OCI-LY7 (cell line): ENCODE measurements at regions not wholly inside any gene's neighbourhood (a gene's known extent, or its start where the extent isn't known, plus 50 kb on each side); places are given as distances from the start of the nearest gene placed in this dataset.
"Not testable (repeated sequence)": the region's sequence is repeated elsewhere in the genome, so short reads cannot be mapped to it uniquely, and the experiment has no call there.

ENCODE experiments used
- BruUV-seq: library from RNA; stranded (reverse); fragments of 400-500 nt; replicated peaks from 2 replicates; lab custom pipeline; 2021; lab: Mats Ljungman, UMichigan
- CTCF ChIA-PET: fragments of 300-600 bp; sonication (Branson Sonifier 250); formaldehyde crosslinking; loops from one replicate; lab custom pipeline; 2022; ENCODE audit warnings: antibody characterized with exemption; ENCODE audit not compliant: unreplicated experiment; lab: Charles Lee
- POLR2A ChIA-PET: fragments of 300-600 bp; sonication (Branson Sonifier 250); formaldehyde crosslinking; loops from one replicate; lab custom pipeline; 2022; ENCODE audit warnings: antibody characterized with exemption; lab: Charles Lee
- DNase-seq: peaks from one replicate; pipeline ENCODE4 v3.0.0-alpha.2; 2015; ENCODE audit warnings: low spot score
- H2AFZ ChIP-seq: fragments of 200-600 bp; sonication (generic), shearing (Covaris generic); 2 replicates; pipeline ENCODE4 v1.6.1; 2014; ENCODE audit warnings: mild to moderate bottlenecking, antibody characterized with exemption, low read length, moderate library complexity
- H3K27ac ChIP-seq: fragments of 200-600 bp; sonication (generic); 2 replicates; pipeline ENCODE4 v1.5.1; 2014; ENCODE audit warnings: mixed run types, low read depth, mild to moderate bottlenecking, moderate library complexity, low read length, inconsistent platforms; ENCODE audit not compliant: poor library complexity, severe bottlenecking
- H3K36me3 ChIP-seq: fragments of 200-600 bp; sonication (generic); 2 replicates; pipeline ENCODE4 v1.6.1; 2014; ENCODE audit warnings: mild to moderate bottlenecking, antibody characterized with exemption, low read length, moderate library complexity, mixed read lengths; ENCODE audit not compliant: insufficient read depth
- H3K4me1 ChIP-seq: fragments of 200-600 bp; sonication (generic); 2 replicates; pipeline ENCODE4 v1.5.1; 2014; ENCODE audit warnings: mild to moderate bottlenecking, low read length; ENCODE audit not compliant: insufficient read depth, poor library complexity, severe bottlenecking
- H3K4me2 ChIP-seq: fragments of 200-600 bp; sonication (generic); 2 replicates; pipeline ENCODE4 v1.6.1; 2014; ENCODE audit warnings: mild to moderate bottlenecking, low read length
- H3K4me3 ChIP-seq: fragments of 200-600 bp; sonication (generic); 2 replicates; pipeline ENCODE4 v1.5.1; 2014; ENCODE audit warnings: mild to moderate bottlenecking, low read depth, low read length; ENCODE audit not compliant: poor library complexity, severe bottlenecking
- H3K79me2 ChIP-seq: fragments of 200-600 bp; sonication (generic); 2 replicates; pipeline ENCODE4 v1.6.1; 2016; ENCODE audit warnings: low read depth, mild to moderate bottlenecking, low read length, moderate library complexity, mixed read lengths; ENCODE audit not compliant: insufficient read depth
- H3K9me2 ChIP-seq: fragments of 200-600 bp; sonication (generic); 2 replicates; pipeline ENCODE4 v1.6.1; 2016; ENCODE audit warnings: mild to moderate bottlenecking, low read length, mixed read lengths; ENCODE audit not compliant: insufficient read depth
- H3K9me3 ChIP-seq: fragments of 200-600 bp; sonication (generic); 2 replicates; pipeline ENCODE4 v1.6.1; 2014; ENCODE audit warnings: mild to moderate bottlenecking, mixed run types, low read length, mixed read lengths
- H4K20me1 ChIP-seq: fragments of 200-600 bp; sonication (generic); 2 replicates; pipeline ENCODE4 v1.6.1; 2014; ENCODE audit warnings: mild to moderate bottlenecking, antibody characterized with exemption, low read length, moderate library complexity, mixed read lengths; ENCODE audit not compliant: insufficient read depth
- EZH2phosphoT487 ChIP-seq: fragments of 200-600 bp; sonication (generic); IDR thresholded peaks from 2 replicates; pipeline ENCODE4 v1.6.1; 2018; ENCODE audit warnings: low read depth, borderline replicate concordance, mild to moderate bottlenecking, mixed run types, antibody characterized with exemption, low read length, moderate library complexity, mixed read lengths
- intact Hi-C: fragments of 100-400 bp; cut with micrococcal nuclease; formaldehyde crosslinking; loops from one replicate; pipeline ENCODE4 v1.10.0; 2022; ENCODE audit not compliant: unreplicated experiment
- TF ChIP-seq, protein P1 (sequence below): fragments of 200-600 bp; sonication (generic); conservative IDR thresholded peaks from 2 replicates; pipeline ENCODE4 v1.5.1; 2014; ENCODE audit warnings: mild to moderate bottlenecking, antibody characterized with exemption, low read length, moderate library complexity, mixed read lengths

DNA sequence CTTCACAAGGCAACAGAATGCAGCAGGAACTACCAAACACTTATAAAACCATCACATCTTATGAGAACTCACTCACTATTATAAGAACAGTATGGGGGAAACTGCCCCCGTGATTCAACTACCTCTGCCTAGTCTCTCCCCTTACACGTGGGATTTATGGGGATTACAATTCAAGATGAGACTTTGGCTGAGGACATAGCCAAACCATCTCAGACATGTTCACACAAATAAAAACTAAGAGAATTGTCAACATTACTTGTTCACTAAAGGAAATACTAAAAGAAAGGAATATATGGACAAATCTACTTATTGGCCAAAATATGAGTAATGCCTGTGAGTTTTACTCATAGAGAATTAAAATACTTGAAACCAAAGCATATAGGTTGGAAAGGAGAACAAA lies 505.1 kb downstream of the IGSF11 start:
- POLR2A ChIA-PET, result no interaction called here
- Histone ChIP-seq H3K9me3 (no peaks in the 10 kb centered on the region), H3K27ac (no peak overlapping the region), H3K9me2 (no peaks in the 10 kb centered on the region), H3K36me3 (no peaks in the 10 kb centered on the region), H3K4me2 (no peak overlapping the region), H3K4me3 (no peak overlapping the region), H3K79me2 (no peaks in the 10 kb centered on the region), H3K4me1 (no peaks in the 10 kb centered on the region), H2AFZ (no peak overlapping the region), H4K20me1 (no peaks in the 10 kb centered on the region)
- no TSS peak for BruUV-seq
- no peak for TF ChIP-seq EZH2phosphoT487
- TF ChIP-seq, protein P1, sequence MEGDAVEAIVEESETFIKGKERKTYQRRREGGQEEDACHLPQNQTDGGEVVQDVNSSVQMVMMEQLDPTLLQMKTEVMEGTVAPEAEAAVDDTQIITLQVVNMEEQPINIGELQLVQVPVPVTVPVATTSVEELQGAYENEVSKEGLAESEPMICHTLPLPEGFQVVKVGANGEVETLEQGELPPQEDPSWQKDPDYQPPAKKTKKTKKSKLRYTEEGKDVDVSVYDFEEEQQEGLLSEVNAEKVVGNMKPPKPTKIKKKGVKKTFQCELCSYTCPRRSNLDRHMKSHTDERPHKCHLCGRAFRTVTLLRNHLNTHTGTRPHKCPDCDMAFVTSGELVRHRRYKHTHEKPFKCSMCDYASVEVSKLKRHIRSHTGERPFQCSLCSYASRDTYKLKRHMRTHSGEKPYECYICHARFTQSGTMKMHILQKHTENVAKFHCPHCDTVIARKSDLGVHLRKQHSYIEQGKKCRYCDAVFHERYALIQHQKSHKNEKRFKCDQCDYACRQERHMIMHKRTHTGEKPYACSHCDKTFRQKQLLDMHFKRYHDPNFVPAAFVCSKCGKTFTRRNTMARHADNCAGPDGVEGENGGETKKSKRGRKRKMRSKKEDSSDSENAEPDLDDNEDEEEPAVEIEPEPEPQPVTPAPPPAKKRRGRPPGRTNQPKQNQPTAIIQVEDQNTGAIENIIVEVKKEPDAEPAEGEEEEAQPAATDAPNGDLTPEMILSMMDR, result no peak
- CTCF ChIA-PET, result no interaction called here
- intact Hi-C loops, result no loop called here
- DNase-seq, result no peak

DNA sequence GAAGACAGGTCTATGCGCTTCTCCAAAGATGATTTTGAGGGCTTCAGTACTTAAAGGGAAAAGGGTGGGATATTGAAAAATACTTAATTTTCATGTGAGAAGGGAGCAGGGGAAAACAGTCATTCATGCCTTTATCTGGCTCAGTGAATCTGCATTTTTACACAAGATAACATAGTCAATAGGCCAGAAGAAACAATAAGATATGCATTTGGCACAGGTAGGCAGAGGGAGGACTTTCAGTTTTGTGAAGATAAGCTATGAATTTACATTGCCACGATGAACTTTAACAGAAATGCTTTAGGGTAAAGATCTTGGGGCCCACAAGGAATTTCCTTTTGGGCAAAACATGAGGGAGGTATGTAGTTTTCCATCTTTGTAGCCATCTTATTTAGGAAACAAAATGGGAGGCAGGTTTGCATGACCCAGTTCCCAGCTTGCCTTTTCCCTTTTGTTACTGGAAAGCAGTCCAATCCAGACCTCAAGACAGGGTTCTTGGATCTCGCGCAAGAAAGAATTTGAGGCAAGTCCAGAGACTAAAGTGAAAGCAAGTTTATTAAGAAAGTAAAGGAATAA lies 504.2 kb downstream of the IGSF11 start:
- no TSS peak for BruUV-seq

DNA sequence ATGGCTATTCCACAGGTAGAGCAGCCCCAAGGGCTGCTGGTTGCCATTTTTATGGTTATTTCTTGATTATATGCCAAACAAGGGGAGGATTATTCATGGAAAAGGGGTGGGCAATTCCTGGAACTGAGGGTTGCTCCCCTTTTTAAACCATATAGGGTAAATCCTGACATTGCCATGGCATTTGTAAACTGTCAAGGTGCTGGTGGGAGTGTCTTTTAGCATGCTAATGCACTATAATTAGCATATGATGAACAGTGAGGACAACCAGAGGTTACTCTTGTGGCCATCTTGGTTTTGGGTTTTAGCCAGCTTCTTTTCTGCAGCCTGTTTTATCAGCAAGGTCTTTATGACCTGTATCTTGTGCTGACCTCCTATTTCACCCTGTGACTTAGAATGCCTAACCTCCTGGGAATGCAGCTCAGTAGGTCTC lies 503.7 kb downstream of the IGSF11 start:
- H2AFZ ChIP-seq, result not testable (repeated sequence)

More for the DNA sequence above, 504.2 kb downstream of the IGSF11 start:
- Histone ChIP-seq H3K79me2 (no peaks in the 10 kb centered on the region), H3K9me3 (no peaks in the 10 kb centered on the region), H4K20me1 (no peaks in the 10 kb centered on the region), H3K9me2 (no peaks in the 10 kb centered on the region), H3K4me1 (no peaks in the 10 kb centered on the region), H3K4me2 (no peak overlapping the region), H3K27ac (no peak overlapping the region), H3K4me3 (no peak overlapping the region), H3K36me3 (no peaks in the 10 kb centered on the region), H2AFZ (no peak overlapping the region)
- DNase-seq, result no peak
- intact Hi-C loops, result no loop called here
- CTCF ChIA-PET, result no interaction called here
- no peak for TF ChIP-seq EZH2phosphoT487
- TF ChIP-seq, protein P1, result no peak
- POLR2A ChIA-PET, result no interaction called here

More for the DNA sequence above, 503.7 kb downstream of the IGSF11 start:
- H3K9me3 ChIP-seq, H4K20me1 ChIP-seq, DNase-seq, H3K4me1 ChIP-seq, BruUV-seq, H3K4me3 ChIP-seq, CTCF ChIA-PET, POLR2A ChIA-PET, H3K4me2 ChIP-seq, H3K9me2 ChIP-seq, H3K36me3 ChIP-seq, H3K79me2 ChIP-seq, H3K27ac ChIP-seq, intact Hi-C loops: not testable (repeated sequence)
